MV-4-11 (cell line): ENCODE measurements at regions not wholly inside any gene's neighbourhood (a gene's known extent, or its start where the extent isn't known, plus 50 kb on each side); places are given as distances from the start of the nearest gene placed in this dataset.
A peak's percentile ranks its signal among the peaks of the same experiment; 100 is the strongest.
"Not testable (repeated sequence)": the region's sequence is repeated elsewhere in the genome, so short reads cannot be mapped to it uniquely, and the experiment has no call there.

Source experiments
- DNase-seq: peaks from one replicate; lab custom pipeline; 2025; lab: John Stamatoyannopoulos, UW

- DNase-seq = not testable (repeated sequence)
Measured at GRCh38 chr15:59785981-59786380, 96.9 kb upstream of the BNIP2 start.

DNA sequence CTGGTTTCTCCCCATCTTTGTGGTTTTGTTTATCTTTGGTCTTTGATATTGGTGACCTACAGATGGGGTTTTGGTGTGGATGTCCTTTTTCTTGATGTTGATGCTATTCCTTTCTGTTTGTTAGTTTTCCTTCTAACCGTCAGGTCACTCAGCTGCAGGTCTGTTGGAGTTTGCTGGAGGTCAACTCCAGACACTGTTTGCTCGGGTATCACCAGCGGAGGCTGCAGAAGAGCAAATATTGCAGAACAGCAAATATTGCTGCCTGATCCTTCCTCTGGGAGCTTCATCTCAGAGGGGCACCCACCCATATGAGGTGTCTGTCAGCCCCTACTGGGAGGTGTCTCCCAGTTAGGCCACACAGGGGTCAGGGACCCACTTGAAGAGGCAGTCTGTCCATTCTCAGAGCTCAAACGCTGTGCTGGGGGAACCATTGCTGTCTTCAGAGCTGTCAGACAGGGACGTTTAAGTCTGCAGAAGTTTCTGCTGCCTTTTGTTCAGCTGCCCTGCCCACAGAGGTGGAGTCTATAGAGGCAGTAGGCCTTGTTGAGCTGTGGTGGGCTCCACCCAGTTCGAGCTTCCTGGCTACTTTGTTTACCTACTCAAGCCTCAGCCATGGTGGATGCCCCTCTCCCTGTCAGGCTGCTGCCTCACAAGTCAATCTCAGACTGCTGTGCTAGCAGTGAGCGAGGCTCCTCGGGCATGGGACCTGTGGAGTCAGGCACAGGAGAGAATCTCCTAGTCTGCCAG is 94.8 kb upstream of the BNIP2 start:
- DNase-seq = not testable (repeated sequence)

DNA sequence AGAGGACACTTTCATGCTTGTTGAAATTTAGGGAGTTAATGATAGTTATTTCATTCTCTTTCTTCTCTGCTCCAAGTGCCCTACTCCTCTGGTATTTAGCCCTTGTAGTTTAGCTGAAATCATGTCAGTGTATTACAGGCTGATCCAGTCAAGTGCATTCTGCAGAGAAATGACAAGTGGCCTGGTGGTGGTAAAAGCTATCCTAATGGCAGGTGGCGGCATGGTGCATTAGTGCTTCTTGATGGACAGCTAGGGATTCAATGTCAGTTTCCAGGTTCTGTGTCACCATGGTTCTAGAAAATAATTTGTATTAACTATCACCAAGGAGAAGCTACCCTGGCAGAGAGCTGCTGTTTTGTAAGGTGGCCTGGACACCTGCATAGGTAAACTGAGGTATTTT is 90.0 kb upstream of the BNIP2 start:
- no peak for DNase-seq

GRCh38 chr15:59764775-59765174 is 75.7 kb upstream of the BNIP2 start:
- DNase-seq = no peak

GRCh38 chr15:59762558-59762957 is 73.4 kb upstream of the BNIP2 start:
- DNase-seq = no peak

DNA sequence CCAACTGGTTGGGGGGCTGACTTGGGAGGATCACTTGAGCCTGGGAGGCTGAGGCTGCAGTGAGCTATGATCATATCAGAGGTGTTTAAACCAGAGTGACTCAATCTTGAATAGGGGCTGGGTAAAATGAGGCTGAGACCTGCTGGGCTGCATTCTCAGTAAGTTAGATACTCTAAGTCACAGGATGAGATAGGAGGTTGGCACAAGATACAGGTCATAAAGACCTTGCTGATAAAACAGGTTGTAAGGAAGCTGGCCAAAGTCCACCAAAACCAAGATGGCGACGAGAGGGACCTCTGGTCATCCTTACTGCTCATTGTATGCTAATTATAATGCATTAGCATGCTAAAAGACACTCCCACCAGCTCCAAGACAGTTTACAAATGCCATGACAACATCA is 71.1 kb upstream of the BNIP2 start:
- not testable (repeated sequence) for DNase-seq

- DNase-seq = no peak
Measured at GRCh38 chr15:59751552-59752413, 62.7 kb upstream of the BNIP2 start.

- DNase-seq = no peak
Measured at GRCh38 chr15:59746777-59747176, 57.7 kb upstream of the BNIP2 start.

GRCh38 chr15:59741274-59741906 is 52.3 kb upstream of the BNIP2 start:
- peak; percentile 9 for DNase-seq

- DNase-seq = no peak
Measured at GRCh38 chr15:59739557-59740186, 50.6 kb upstream of the BNIP2 start.
